Activated CD4-positive, alpha-beta memory T cell treated with anti-CD3 and anti-CD28 coated beads for 36 hours (primary cell): ENCODE measurements at regions not wholly inside any gene's neighbourhood (a gene's known extent, or its start where the extent isn't known, plus 50 kb on each side); places are given as distances from the start of the nearest gene placed in this dataset.

ENCODE experiments used
- CTCF ChIA-PET: fragments of 350-600 bp; sonication (Branson Sonifier 250); formaldehyde crosslinking; loops from one replicate; lab custom pipeline; 2021; ENCODE audit warnings: antibody characterized with exemption, inconsistent platforms; lab: Charles Lee
- POLR2A ChIA-PET: fragments of 350-600 bp; sonication (Branson Sonifier 250); formaldehyde crosslinking; loops from one replicate; lab custom pipeline; 2021; ENCODE audit warnings: antibody characterized with exemption; lab: Charles Lee
- DNase-seq: peaks from one replicate; pipeline ENCODE4 v3.0.0-alpha.2; 2020
- H3K27ac Mint-ChIP-seq: one replicate; pipeline ENCODE4 v1.8.0; 2021; ENCODE audit warnings: mixed read lengths
- H3K27me3 Mint-ChIP-seq: one replicate; pipeline ENCODE4 v1.8.0; 2021; ENCODE audit warnings: mixed read lengths
- H3K36me3 Mint-ChIP-seq: one replicate; pipeline ENCODE4 v1.8.0; 2021; ENCODE audit warnings: mixed read lengths
- H3K4me1 Mint-ChIP-seq: one replicate; pipeline ENCODE4 v1.8.0; 2021; ENCODE audit warnings: low read depth, mixed read lengths
- H3K4me3 Mint-ChIP-seq: one replicate; pipeline ENCODE4 v1.8.0; 2021; ENCODE audit warnings: mild to moderate bottlenecking, mixed read lengths
- H3K9me3 Mint-ChIP-seq: one replicate; pipeline ENCODE4 v1.8.0; 2021; ENCODE audit warnings: mixed read lengths
- intact Hi-C: fragments of 100-400 bp; cut with micrococcal nuclease; formaldehyde crosslinking; loops from one replicate; pipeline ENCODE4 v1.15.1; 2023

- intact Hi-C loops = no loop called here
- Mint-ChIP-seq H3K36me3 (no peaks in the 10 kb centered on the region), H3K4me3 (no peak overlapping the region), H3K27ac (no peak overlapping the region), H3K9me3 (peaks cover 6% of the 10 kb centered on the region), H3K4me1 (no peaks in the 10 kb centered on the region), H3K27me3 (no peaks in the 10 kb centered on the region)
- POLR2A ChIA-PET = no interaction called here
- CTCF ChIA-PET = no interaction called here
- no peak for DNase-seq
Measured at GRCh38 chr4:32042486-32043247, 1322.5 kb downstream of the PCDH7 start.

GRCh38 chr4:32043248-32043633, 1323.1 kb downstream of the PCDH7 start:
- ChIA-PET CTCF (no interaction called here), POLR2A (no interaction called here)
- Mint-ChIP-seq H3K27me3 (no peaks in the 10 kb centered on the region), H3K27ac (no peak overlapping the region), H3K4me1 (no peaks in the 10 kb centered on the region), H3K36me3 (no peaks in the 10 kb centered on the region), H3K9me3 (peaks cover 7% of the 10 kb centered on the region), H3K4me3 (no peak overlapping the region)
- intact Hi-C loops = no loop called here
- no peak for DNase-seq

GRCh38 chr4:32061916-32062315, 1341.7 kb downstream of the PCDH7 start:
- Mint-ChIP-seq H3K4me1 (no peaks in the 10 kb centered on the region), H3K36me3 (no peaks in the 10 kb centered on the region), H3K9me3 (peaks cover 8% of the 10 kb centered on the region), H3K27ac (no peak overlapping the region), H3K4me3 (no peak overlapping the region), H3K27me3 (no peaks in the 10 kb centered on the region)
- no peak for DNase-seq
- intact Hi-C loops = no loop called here
- POLR2A ChIA-PET = interaction anchor here (0.5 kb wide), 1 partner anchor 177 kb away, joined by 4 read pairs; no protein-coding TSS in a partner anchor
- CTCF ChIA-PET = no interaction called here

GRCh38 chr4:32073542-32073941, 1353.4 kb downstream of the PCDH7 start:
- POLR2A ChIA-PET = no interaction called here
- no peaks in the 10 kb centered on the region for H3K4me1 Mint-ChIP-seq

GRCh38 chr4:32087211-32087610, 1367.0 kb downstream of the PCDH7 start:
- intact Hi-C loops = no loop called here
- no peak overlapping the region for H3K27ac Mint-ChIP-seq
- H3K4me3 Mint-ChIP-seq = no peak overlapping the region
- DNase-seq = no peak
- H3K27me3 Mint-ChIP-seq = no peaks in the 10 kb centered on the region
- no peaks in the 10 kb centered on the region for H3K4me1 Mint-ChIP-seq
- ChIA-PET POLR2A (no interaction called here), CTCF (no interaction called here)
- no peaks in the 10 kb centered on the region for H3K36me3 Mint-ChIP-seq
- H3K9me3 Mint-ChIP-seq = peaks cover 13% of the 10 kb centered on the region

More at GRCh38 chr4:32073542-32073941, 1353.4 kb downstream of the PCDH7 start:
- CTCF ChIA-PET = no interaction called here
- DNase-seq = no peak
- Mint-ChIP-seq H3K36me3 (no peaks in the 10 kb centered on the region), H3K27me3 (no peaks in the 10 kb centered on the region), H3K27ac (no peak overlapping the region), H3K9me3 (peaks cover 9% of the 10 kb centered on the region), H3K4me3 (no peak overlapping the region)
- intact Hi-C loops = no loop called here

- Mint-ChIP-seq H3K4me3 (no peak overlapping the region), H3K4me1 (no peaks in the 10 kb centered on the region), H3K9me3 (peaks cover 12% of the 10 kb centered on the region), H3K27ac (no peak overlapping the region), H3K36me3 (no peaks in the 10 kb centered on the region), H3K27me3 (no peaks in the 10 kb centered on the region)
- intact Hi-C loops = no loop called here
- no peak for DNase-seq
- POLR2A ChIA-PET = no interaction called here
- CTCF ChIA-PET = no interaction called here
Measured at GRCh38 chr4:32094987-32095386, 1374.8 kb downstream of the PCDH7 start.

GRCh38 chr4:32102896-32103295, 1382.7 kb downstream of the PCDH7 start:
- Mint-ChIP-seq H3K4me1 (no peaks in the 10 kb centered on the region), H3K27me3 (no peaks in the 10 kb centered on the region), H3K9me3 (peaks cover 4% of the 10 kb centered on the region), H3K4me3 (no peak overlapping the region), H3K27ac (no peak overlapping the region), H3K36me3 (no peaks in the 10 kb centered on the region)
- DNase-seq = no peak
- POLR2A ChIA-PET = no interaction called here
- CTCF ChIA-PET = no interaction called here
- intact Hi-C loops = no loop called here

- intact Hi-C loops = no loop called here
- POLR2A ChIA-PET = no interaction called here
- DNase-seq = no peak
- H3K27ac Mint-ChIP-seq = no peak overlapping the region
- peaks cover 4% of the 10 kb centered on the region for H3K9me3 Mint-ChIP-seq
- no peaks in the 10 kb centered on the region for H3K27me3 Mint-ChIP-seq
- CTCF ChIA-PET = no interaction called here
- no peaks in the 10 kb centered on the region for H3K4me1 Mint-ChIP-seq
- H3K36me3 Mint-ChIP-seq = no peaks in the 10 kb centered on the region
- H3K4me3 Mint-ChIP-seq = no peak overlapping the region
Measured at GRCh38 chr4:32106767-32107166, 1386.6 kb downstream of the PCDH7 start.

GRCh38 chr4:32112891-32113290, 1392.7 kb downstream of the PCDH7 start:
- Mint-ChIP-seq H3K27me3 (no peaks in the 10 kb centered on the region), H3K4me1 (no peaks in the 10 kb centered on the region), H3K9me3 (peaks cover 3% of the 10 kb centered on the region), H3K4me3 (no peak overlapping the region), H3K27ac (no peak overlapping the region), H3K36me3 (no peaks in the 10 kb centered on the region)
- ChIA-PET CTCF (no interaction called here), POLR2A (no interaction called here)
- intact Hi-C loops = no loop called here
- DNase-seq = no peak

GRCh38 chr4:32117693-32118092, 1397.5 kb downstream of the PCDH7 start:
- no peaks in the 10 kb centered on the region for H3K4me1 Mint-ChIP-seq
- intact Hi-C loops = no loop called here
- H3K9me3 Mint-ChIP-seq = peaks cover 11% of the 10 kb centered on the region
- CTCF ChIA-PET = no interaction called here
- POLR2A ChIA-PET = no interaction called here
- DNase-seq = no peak
- no peaks in the 10 kb centered on the region for H3K27me3 Mint-ChIP-seq
- no peak overlapping the region for H3K4me3 Mint-ChIP-seq
- no peak overlapping the region for H3K27ac Mint-ChIP-seq
- H3K36me3 Mint-ChIP-seq = no peaks in the 10 kb centered on the region

GRCh38 chr4:32119907-32120306, 1399.7 kb downstream of the PCDH7 start:
- H3K36me3 Mint-ChIP-seq = no peaks in the 10 kb centered on the region
- no peak for DNase-seq
- H3K9me3 Mint-ChIP-seq = peaks cover 11% of the 10 kb centered on the region
- H3K4me1 Mint-ChIP-seq = no peaks in the 10 kb centered on the region
- ChIA-PET CTCF (no interaction called here), POLR2A (no interaction called here)
- intact Hi-C loops = no loop called here
- no peak overlapping the region for H3K27ac Mint-ChIP-seq
- no peaks in the 10 kb centered on the region for H3K27me3 Mint-ChIP-seq
- H3K4me3 Mint-ChIP-seq = no peak overlapping the region

- ChIA-PET CTCF (no interaction called here), POLR2A (no interaction called here)
- Mint-ChIP-seq H3K36me3 (no peaks in the 10 kb centered on the region), H3K4me3 (no peak overlapping the region), H3K27ac (no peak overlapping the region), H3K9me3 (peaks cover 25% of the 10 kb centered on the region), H3K27me3 (no peaks in the 10 kb centered on the region), H3K4me1 (no peaks in the 10 kb centered on the region)
- DNase-seq = no peak
- intact Hi-C loops = no loop called here
Measured at GRCh38 chr4:32128549-32128948, 1408.4 kb downstream of the PCDH7 start.

- intact Hi-C loops = no loop called here
- H3K4me3 Mint-ChIP-seq = no peak overlapping the region
- POLR2A ChIA-PET = no interaction called here
- H3K27me3 Mint-ChIP-seq = no peaks in the 10 kb centered on the region
- H3K4me1 Mint-ChIP-seq = no peaks in the 10 kb centered on the region
- H3K36me3 Mint-ChIP-seq = no peaks in the 10 kb centered on the region
- peaks cover 27% of the 10 kb centered on the region for H3K9me3 Mint-ChIP-seq
- H3K27ac Mint-ChIP-seq = no peak overlapping the region
- no peak for DNase-seq
- CTCF ChIA-PET = no interaction called here
Measured at GRCh38 chr4:32129967-32130366, 1409.8 kb downstream of the PCDH7 start.
